Endothelial cell of umbilical vein (primary cell): ENCODE measurements at regions not wholly inside any gene's neighbourhood (a gene's known extent, or its start where the extent isn't known, plus 50 kb on each side); places are given as distances from the start of the nearest gene placed in this dataset.

ENCODE experiments used
- BruUV-seq: library from RNA; stranded (reverse); fragments of 400-500 nt; replicated peaks from 2 replicates; lab custom pipeline; 2021; lab: Mats Ljungman, UMichigan
- CTCF ChIA-PET: fragments of 300-600, 350-600 bp; sonication (Branson Sonifier 250); formaldehyde crosslinking; loops from one replicate; lab custom pipeline; 2021; ENCODE audit warnings: antibody characterized with exemption, inconsistent platforms; lab: Charles Lee
- POLR2A ChIA-PET: fragments of 300-600, 350-600 bp; sonication (Branson Sonifier 250); formaldehyde crosslinking; loops from one replicate; lab custom pipeline; 2021; ENCODE audit warnings: antibody characterized with exemption, inconsistent platforms; lab: Charles Lee
- DNase-seq: peaks from one replicate; pipeline ENCODE4 v3.0.0-alpha.2; 2011; ENCODE audit warnings: low read depth, low spot score
- FAIRE-seq: peaks from 2 replicates; lab custom pipeline; 2011; peaks lifted over from hg19 to GRCh38; lab: Jason Lieb, UNC
- H2AFZ ChIP-seq: 2 replicates; pipeline ENCODE4 v1.6.0; 2012; ENCODE audit warnings: low read depth, low read length, control low read depth, inconsistent platforms
- H3K27ac ChIP-seq: 2 replicates; pipeline ENCODE4 v1.5.1; 2011; ENCODE audit warnings: low read depth, mild to moderate bottlenecking, control low read depth, low read length, moderate library complexity; ENCODE audit not compliant: insufficient read depth
- H3K27me3 ChIP-seq, 2 experiments: 2 replicates each; pipeline versions ENCODE4 v1.6.0 to v1.6.1; 2011; ENCODE audit warnings: low read length in 2 of 2, mixed read lengths in 1 of 2; ENCODE audit not compliant: control insufficient read depth in 2 of 2, insufficient read depth in 2 of 2
- H3K36me3 ChIP-seq, 2 experiments: 2 replicates in 1 of 2; 3 replicates in 1 of 2; pipeline ENCODE4 v1.5.1; 2011; ENCODE audit warnings: low read length in 2 of 2, mild to moderate bottlenecking in 1 of 2, moderate library complexity in 1 of 2; ENCODE audit not compliant: control insufficient read depth in 2 of 2, insufficient read depth in 2 of 2; ENCODE audit errors: extremely low read depth in 1 of 2
- H3K4me1 ChIP-seq: 3 replicates; pipeline ENCODE4 v1.5.1; 2011; ENCODE audit warnings: mild to moderate bottlenecking, low read length; ENCODE audit not compliant: control insufficient read depth, insufficient read depth; ENCODE audit errors: extremely low read depth
- H3K4me2 ChIP-seq: 2 replicates; pipeline ENCODE4 v1.6.1; 2011; ENCODE audit warnings: low read length, control low read depth, mixed read lengths; ENCODE audit not compliant: insufficient read depth
- H3K4me3 ChIP-seq, 3 experiments: fragments of 200-600 bp in 1 of 3; sonication (generic), shearing (Covaris generic) in 1 of 3; replicated peaks in 1 of 3; 2 replicates each; pipeline ENCODE4 v1.5.1; 2011 to 2016; ENCODE audit warnings: control low read depth in 3 of 3, low read length in 3 of 3, mild to moderate bottlenecking in 2 of 3, inconsistent platforms in 1 of 3, low read depth in 1 of 3, moderate library complexity in 1 of 3; ENCODE audit not compliant: insufficient read depth in 1 of 3
- H3K79me2 ChIP-seq: 2 replicates; pipeline ENCODE4 v1.6.0; 2012; ENCODE audit warnings: low read length, inconsistent platforms; ENCODE audit not compliant: control insufficient read depth, insufficient read depth
- H3K9ac ChIP-seq: replicated peaks from 2 replicates; pipeline ENCODE3; 2011; ENCODE audit warnings: low read length, control low read depth; ENCODE audit not compliant: insufficient read depth; ENCODE audit errors: extremely low read depth
- H3K9me1 ChIP-seq: replicated peaks from 3 replicates; pipeline ENCODE4 v1.6.0; 2011; ENCODE audit warnings: mild to moderate bottlenecking, low read length; ENCODE audit not compliant: control insufficient read depth, insufficient read depth; ENCODE audit errors: extremely low read depth
- H3K9me3 ChIP-seq: replicated peaks from 2 replicates; pipeline ENCODE4 v1.5.1; 2012; ENCODE audit warnings: low read length, inconsistent platforms; ENCODE audit not compliant: control insufficient read depth, insufficient read depth
- H4K20me1 ChIP-seq: replicated peaks from 2 replicates; pipeline ENCODE3; 2011; ENCODE audit warnings: mild to moderate bottlenecking, low read length; ENCODE audit not compliant: control insufficient read depth, insufficient read depth; ENCODE audit errors: extremely low read depth
- CTCF ChIP-seq, 2 donors: IDR thresholded peaks; 1 replicate in 1 of 2; 2 replicates in 1 of 2; pipeline ENCODE4 v1.5.1; 2011; ENCODE audit warnings: low read length in 2 of 2, mild to moderate bottlenecking in 2 of 2, moderate library complexity in 2 of 2, control low read depth in 1 of 2, inconsistent platforms in 1 of 2, low read depth in 1 of 2; ENCODE audit not compliant: insufficient read depth in 1 of 2; ENCODE audit errors: extremely low read depth in 1 of 2
- EZH2 ChIP-seq: IDR thresholded peaks from 2 replicates; pipeline ENCODE4 v1.6.1; 2012; ENCODE audit warnings: borderline replicate concordance, low read depth, mild to moderate bottlenecking, moderate library complexity, low read length, inconsistent platforms; ENCODE audit not compliant: severe bottlenecking
- FOS ChIP-seq: IDR thresholded peaks from 2 replicates; pipeline ENCODE4 v1.6.1; 2011; ENCODE audit warnings: mild to moderate bottlenecking, low read length, moderate library complexity, borderline replicate concordance; ENCODE audit not compliant: insufficient read depth
- GATA2 ChIP-seq: IDR thresholded peaks from 2 replicates; pipeline ENCODE4 v1.7.0; 2011; ENCODE audit warnings: low read depth, mild to moderate bottlenecking, moderate library complexity, mixed read lengths, low read length; ENCODE audit not compliant: insufficient read length, insufficient read depth
- JUN ChIP-seq: IDR thresholded peaks from 2 replicates; pipeline ENCODE4 v1.6.1; 2011; ENCODE audit warnings: borderline replicate concordance, low read depth; ENCODE audit not compliant: insufficient read length, insufficient read depth
- MYC ChIP-seq: IDR thresholded peaks from one replicate; pipeline ENCODE4 v1.6.1; 2011; ENCODE audit warnings: mild to moderate bottlenecking, low read depth, low read length
- POLR2A ChIP-seq: IDR thresholded peaks from 2 replicates; pipeline ENCODE4 v1.6.1; 2012; ENCODE audit warnings: low read depth, mild to moderate bottlenecking, control low read depth, low read length
- POLR2AphosphoS5 ChIP-seq: IDR thresholded peaks from 2 replicates; pipeline ENCODE4 v1.6.1; 2012; ENCODE audit warnings: low read depth, mild to moderate bottlenecking, control low read depth, low read length, moderate library complexity; ENCODE audit not compliant: insufficient read depth
- dilution Hi-C: fragments of 300-500 bp; cut with MboI; formaldehyde crosslinking; loops from one replicate; pipeline ENCODE4 v1.15.0; 2019; ENCODE audit warnings: low sequenced_read_pairs; ENCODE audit not compliant: extremely low pct_ligation_motif_present
- intact Hi-C: fragments of 100-400 bp; cut with micrococcal nuclease; formaldehyde crosslinking; loops from one replicate; pipeline ENCODE4 v1.10.0; 2022
- TF ChIP-seq, protein P1 (sequence below): IDR thresholded peaks from 2 replicates; pipeline ENCODE4 v1.6.1; 2011; ENCODE audit not compliant: insufficient read depth, insufficient read length

GRCh38 chr2:21367421-21367820 is 243.7 kb downstream of the TDRD15 start:
- no peak for FAIRE-seq
- no peaks in the 10 kb centered on the region for H3K27me3 ChIP-seq
- H3K9ac ChIP-seq, result no peak overlapping the region
- no peak for DNase-seq
- H3K36me3 ChIP-seq, result no peaks in the 10 kb centered on the region
- no TSS peak for BruUV-seq
- ChIA-PET CTCF (no interaction called here), POLR2A (no interaction called here)
- H3K4me2 ChIP-seq, result no peak overlapping the region
- no peaks in the 10 kb centered on the region for H3K4me1 ChIP-seq
- H3K9me1 ChIP-seq, result no peaks in the 10 kb centered on the region
- dilution Hi-C loops (no loop called here), intact Hi-C loops (no loop called here)
- H3K4me3 ChIP-seq, result no peak overlapping the region
- H3K9me3 ChIP-seq, result peaks cover 7% of the 10 kb centered on the region
- no peaks in the 10 kb centered on the region for H3K79me2 ChIP-seq
- TF ChIP-seq FOS (no peak), POLR2AphosphoS5 (no peak), EZH2 (no peak), POLR2A (no peak), CTCF (IDR thresholded peaks at IDR 0.05; ENCODE audit: extremely low read depth in 1 of 2, insufficient read depth in 1 of 2, low read depth in 1 of 2, low read length in 2 of 2) (no peak), JUN (no peak), GATA2 (no peak), MYC (no peak)
- TF ChIP-seq, protein P1, sequence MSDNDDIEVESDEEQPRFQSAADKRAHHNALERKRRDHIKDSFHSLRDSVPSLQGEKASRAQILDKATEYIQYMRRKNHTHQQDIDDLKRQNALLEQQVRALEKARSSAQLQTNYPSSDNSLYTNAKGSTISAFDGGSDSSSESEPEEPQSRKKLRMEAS, result no peak
- H3K27ac ChIP-seq, result no peak overlapping the region
- no peaks in the 10 kb centered on the region for H4K20me1 ChIP-seq
- H2AFZ ChIP-seq, result no peak overlapping the region
